C4-2B (cell line): ENCODE measurements at regions not wholly inside any gene's neighbourhood (a gene's known extent, or its start where the extent isn't known, plus 50 kb on each side); places are given as distances from the start of the nearest gene placed in this dataset.

Experiments used
- CTCF ChIP-seq: fragments of 450-650 bp; conservative IDR thresholded peaks from 2 replicates; pipeline ENCODE4 v1.5.1; 2017; ENCODE audit warnings: mild to moderate bottlenecking
- ZFX ChIP-seq: fragments of 450-650 bp; IDR thresholded peaks from 2 replicates; pipeline ENCODE4 v1.6.1; 2017

DNA sequence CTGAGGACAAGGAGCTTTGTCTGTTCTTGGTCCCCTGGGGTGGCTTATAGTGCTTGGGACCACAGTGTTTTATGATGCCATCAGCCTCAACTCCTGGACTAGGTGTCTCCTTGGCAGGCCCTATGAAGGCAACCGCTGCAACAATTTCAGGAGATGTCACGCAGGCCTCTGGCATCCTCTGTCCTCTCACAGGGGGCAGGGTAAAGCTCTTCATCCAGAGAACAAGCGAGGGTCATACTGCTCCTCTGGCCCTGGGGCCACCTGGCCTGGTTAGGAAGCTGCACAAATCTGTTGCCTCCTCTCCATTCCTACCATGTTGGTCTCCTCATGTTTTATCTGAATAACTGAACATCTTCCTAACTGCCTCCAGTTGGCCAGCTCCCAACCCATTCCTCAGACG lies 148.9 kb upstream of the SPEF2 start:
- TF ChIP-seq CTCF (no peak), ZFX (no peak)
